ENCODE measurements at regions not wholly inside any gene's neighbourhood (a gene's known extent, or its start where the extent isn't known, plus 50 kb on each side); places are given as distances from the start of the nearest gene placed in this dataset.
"Not testable (repeated sequence)": the region's sequence is repeated elsewhere in the genome, so short reads cannot be mapped to it uniquely, and the experiment has no call there.

GRCh38 chr10:7069706-7070105, 341.1 kb downstream of the SFMBT2 start:
- no peak for DNase-seq (ENCODE audit: low read depth)

- no peak for DNase-seq (ENCODE audit: low read depth)
Measured at GRCh38 chr10:7056216-7056615, 354.6 kb downstream of the SFMBT2 start.

GRCh38 chr10:7054915-7055314, 355.9 kb downstream of the SFMBT2 start:
- DNase-seq (ENCODE audit: low read depth): no peak

- no peak for DNase-seq (ENCODE audit: low read depth)
Measured at GRCh38 chr10:7053195-7053594, 357.6 kb downstream of the SFMBT2 start.

- not testable (repeated sequence) for DNase-seq (ENCODE audit: low read depth)
Measured at GRCh38 chr10:7050024-7050423, 360.8 kb downstream of the SFMBT2 start.

- DNase-seq (ENCODE audit: low read depth): no peak
Measured at GRCh38 chr10:7048061-7048460, 362.8 kb downstream of the SFMBT2 start.

- DNase-seq (ENCODE audit: low read depth): no peak
Measured at GRCh38 chr10:7046615-7047014, 364.2 kb downstream of the SFMBT2 start.

- DNase-seq (ENCODE audit: low read depth): no peak
Measured at GRCh38 chr10:7045891-7046599, 364.8 kb downstream of the SFMBT2 start.

- no peak for DNase-seq (ENCODE audit: low read depth)
Measured at GRCh38 chr10:7043055-7043653, 367.7 kb downstream of the SFMBT2 start.

GRCh38 chr10:7042419-7043054, 368.3 kb downstream of the SFMBT2 start:
- no peak for DNase-seq (ENCODE audit: low read depth)

- DNase-seq (ENCODE audit: low read depth): no peak
Measured at GRCh38 chr10:7042000-7042399, 368.8 kb downstream of the SFMBT2 start.

- DNase-seq (ENCODE audit: low read depth): no peak
Measured at GRCh38 chr10:7040681-7041080, 370.2 kb downstream of the SFMBT2 start.

GRCh38 chr10:7039859-7040258, 371.0 kb downstream of the SFMBT2 start:
- DNase-seq (ENCODE audit: low read depth): no peak

GRCh38 chr10:7038416-7038815, 372.4 kb downstream of the SFMBT2 start:
- no peak for DNase-seq (ENCODE audit: low read depth)

GRCh38 chr10:7037434-7037833, 373.4 kb downstream of the SFMBT2 start:
- not testable (repeated sequence) for DNase-seq (ENCODE audit: low read depth)

- DNase-seq (ENCODE audit: low read depth): no peak
Measured at GRCh38 chr10:7036951-7037350, 373.9 kb downstream of the SFMBT2 start.

- no peak for DNase-seq (ENCODE audit: low read depth)
Measured at GRCh38 chr10:7035126-7035761, 375.6 kb downstream of the SFMBT2 start.

- no peak for DNase-seq (ENCODE audit: low read depth)
Measured at GRCh38 chr10:7033031-7033430, 377.8 kb downstream of the SFMBT2 start.

- no peak for DNase-seq (ENCODE audit: low read depth)
Measured at GRCh38 chr10:7030134-7030855, 380.5 kb downstream of the SFMBT2 start.

GRCh38 chr10:7029672-7030071, 381.2 kb downstream of the SFMBT2 start:
- DNase-seq (ENCODE audit: low read depth): no peak

- DNase-seq (ENCODE audit: low read depth): no peak
Measured at GRCh38 chr10:7028809-7029166, 382.0 kb downstream of the SFMBT2 start.
